GM19395 (cell line): ENCODE measurements at regions not wholly inside any gene's neighbourhood (a gene's known extent, or its start where the extent isn't known, plus 50 kb on each side); places are given as distances from the start of the nearest gene placed in this dataset.
"Not testable (repeated sequence)": the region's sequence is repeated elsewhere in the genome, so short reads cannot be mapped to it uniquely, and the experiment has no call there.

Experiments
- ATAC-seq: cut with Tn5 transposase; IDR thresholded peaks from one replicate; pipeline ENCODE4 v1.9.1; 2021; ENCODE audit warnings: mild to moderate bottlenecking, moderate library complexity; ENCODE audit not compliant: unreplicated experiment

DNA sequence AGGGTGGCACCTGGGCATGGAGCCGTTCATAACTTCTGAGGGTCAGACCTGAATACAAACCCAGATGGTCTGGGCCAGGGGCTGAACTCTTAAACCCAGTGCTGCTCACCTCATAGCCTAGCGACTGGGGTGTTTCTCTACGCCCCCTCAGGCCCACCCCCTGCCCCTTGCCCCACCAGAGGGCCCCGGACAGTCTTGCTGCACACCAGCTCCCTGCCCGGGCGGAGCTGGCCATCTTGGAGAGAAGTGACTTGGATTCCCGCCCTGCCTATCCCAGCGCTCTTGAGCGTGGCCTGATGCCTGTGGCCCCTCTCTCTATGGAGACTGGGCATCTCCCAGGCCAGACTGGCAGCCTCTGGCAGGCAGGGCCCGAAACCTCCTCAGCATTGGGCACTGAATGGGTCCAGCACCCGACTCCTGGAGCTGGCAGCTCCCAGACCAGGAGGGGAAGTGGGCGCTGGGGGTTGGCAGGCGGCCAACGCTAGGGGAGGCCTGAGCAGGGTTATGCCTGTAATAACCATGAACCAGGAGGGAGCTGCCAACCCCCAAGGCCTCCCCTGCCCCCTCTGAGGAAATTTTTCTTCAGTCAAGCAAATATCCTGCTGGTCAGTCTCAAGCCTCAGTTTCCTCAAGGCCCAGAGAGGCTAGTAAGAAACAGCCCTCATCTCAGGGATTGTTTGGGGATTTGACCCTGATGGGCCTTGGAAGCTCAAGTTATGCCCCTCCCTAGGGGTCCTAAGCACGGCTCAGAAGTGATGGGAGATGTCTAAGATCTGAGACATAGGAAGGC is 169.5 kb downstream of the VEGFA start:
- no peak for ATAC-seq

DNA sequence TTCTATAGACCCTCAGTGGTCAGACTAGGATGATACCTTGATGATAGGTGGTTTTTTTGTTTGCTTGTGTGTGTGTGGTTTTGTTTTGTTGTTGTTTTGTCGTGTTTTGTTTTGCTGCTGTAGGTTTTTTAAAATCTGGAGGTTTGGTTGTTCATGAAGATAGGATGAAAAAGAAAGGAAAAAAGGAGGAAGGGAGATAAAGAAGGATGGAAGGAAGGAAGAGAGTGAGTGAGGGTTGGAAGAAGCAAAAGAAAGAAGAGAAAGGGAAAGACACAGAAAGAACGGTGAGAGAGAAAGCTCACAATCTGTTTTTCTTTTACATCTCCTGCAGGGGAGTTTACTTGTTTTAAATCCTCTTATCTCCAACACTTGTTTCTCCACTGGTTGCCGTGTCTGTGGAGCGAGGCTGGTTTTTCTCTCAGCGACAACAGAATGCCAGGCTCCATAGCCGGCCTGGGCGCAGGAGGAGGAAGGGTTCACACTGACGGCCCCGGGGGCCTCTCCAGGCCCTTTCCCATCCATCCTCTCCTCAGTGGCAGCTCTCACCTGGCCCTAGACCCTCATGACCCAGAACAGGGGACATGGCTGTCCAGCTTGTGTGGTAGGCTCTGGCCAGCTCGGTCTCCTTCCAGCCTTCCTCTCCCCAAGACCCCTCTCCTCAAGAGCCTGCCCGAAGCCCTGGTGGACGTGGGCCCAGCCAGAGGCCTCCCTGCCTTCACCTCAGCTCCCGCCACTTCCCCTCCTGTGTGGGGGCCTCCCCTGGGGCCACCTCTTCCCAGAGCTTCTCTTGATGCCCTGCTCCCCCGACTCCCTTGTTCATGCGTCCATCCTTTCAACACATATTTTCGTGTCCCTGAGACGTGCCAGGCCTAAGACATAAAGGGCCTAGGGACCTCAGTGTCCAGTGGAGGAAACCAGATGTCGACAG is 168.4 kb downstream of the VEGFA start:
- no peak for ATAC-seq

- no peak for ATAC-seq
Measured at GRCh38 chr6:43937236-43938177, 167.5 kb downstream of the VEGFA start.

DNA sequence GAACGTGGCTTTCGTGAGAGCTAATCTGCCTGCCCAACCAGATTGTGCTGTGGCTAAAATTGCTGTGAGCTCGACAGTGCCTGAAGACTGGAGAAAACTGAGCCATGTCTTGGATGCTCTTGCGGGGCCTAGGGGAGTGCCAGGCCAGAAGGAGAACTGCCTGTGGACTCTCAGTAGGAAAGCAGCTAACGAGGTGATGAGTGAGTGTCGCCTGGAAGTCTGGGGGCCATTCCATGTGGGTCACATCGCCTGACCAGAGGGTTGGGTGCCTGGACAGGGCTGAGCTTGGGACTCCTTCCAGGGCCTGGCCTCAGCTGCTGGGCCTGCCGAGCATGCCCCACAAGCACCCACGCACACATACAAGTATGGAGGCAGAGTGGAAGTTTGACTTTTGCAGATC is 166.5 kb downstream of the VEGFA start:
- ATAC-seq: no peak

GRCh38 chr6:43935921-43936439 is 166.0 kb downstream of the VEGFA start:
- no peak for ATAC-seq

DNA sequence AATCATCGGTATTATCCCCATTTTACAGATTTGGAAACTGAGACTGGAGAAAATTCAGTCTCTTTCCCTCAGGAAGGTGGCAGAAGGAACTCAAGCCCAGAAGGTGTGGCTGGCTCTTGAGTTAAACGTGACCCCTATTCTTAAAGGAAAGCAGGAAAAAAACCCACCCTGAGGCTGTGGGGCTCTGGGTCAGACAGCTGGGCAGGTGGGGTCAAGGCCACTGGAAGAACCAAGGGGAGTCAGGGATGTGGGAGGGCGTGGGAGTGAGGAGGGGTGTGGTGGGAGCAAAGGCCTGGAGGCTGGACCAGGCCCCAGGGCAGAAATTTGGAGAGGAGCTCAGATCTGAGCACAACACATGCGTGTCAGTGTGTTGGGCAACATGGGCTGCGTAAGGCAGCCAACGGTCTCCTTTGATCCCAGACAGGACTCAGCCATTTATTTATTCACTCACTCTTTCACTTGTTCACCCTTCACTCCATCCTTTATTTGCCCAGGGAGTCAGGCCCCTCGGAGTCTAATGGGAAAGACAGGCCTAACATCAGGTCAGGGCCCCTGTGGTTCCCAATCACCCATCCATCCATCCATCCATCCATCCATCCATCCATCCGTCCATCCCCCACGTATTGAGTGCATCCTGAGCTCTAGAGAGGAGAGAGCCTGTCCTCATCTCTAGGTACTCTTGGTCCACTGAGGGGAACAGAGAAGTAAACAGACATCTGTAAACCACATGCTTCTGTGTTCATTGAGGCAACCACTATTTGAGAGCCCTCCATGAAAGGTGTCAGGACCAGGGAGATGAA is 165.0 kb downstream of the VEGFA start:
- ATAC-seq: no peak

DNA sequence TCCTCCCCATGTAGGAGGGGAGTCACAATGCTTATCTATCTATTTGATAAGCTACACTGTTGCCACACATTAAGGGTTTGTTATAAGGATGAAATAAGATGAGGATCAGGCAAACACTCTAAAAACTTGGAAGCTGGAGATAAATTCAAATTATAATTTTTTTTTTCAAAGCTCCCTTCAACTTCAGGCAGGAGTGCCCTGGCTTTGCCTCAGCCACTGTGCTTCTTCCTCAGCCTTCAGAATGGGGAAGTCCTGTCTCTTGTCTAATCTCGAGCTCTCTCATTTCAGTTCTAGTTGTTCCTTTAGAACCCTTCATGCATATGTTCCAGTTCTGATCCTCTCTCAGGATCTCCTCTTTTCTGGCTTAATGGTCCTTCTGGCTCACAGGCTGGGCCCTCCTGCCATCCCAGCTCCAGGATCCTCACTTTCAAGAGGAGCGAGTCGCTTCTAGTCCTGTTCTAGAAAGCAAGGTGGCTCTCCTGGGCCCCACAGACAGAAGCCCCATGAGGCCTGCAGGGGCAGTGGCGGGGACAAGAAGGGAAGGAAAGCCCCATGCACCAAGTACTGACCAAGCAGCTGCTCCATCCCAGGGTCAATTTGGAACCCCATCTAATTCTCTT is 164.3 kb downstream of the VEGFA start:
- no peak for ATAC-seq

- ATAC-seq: no peak
Measured at GRCh38 chr6:43933148-43933885, 163.3 kb downstream of the VEGFA start.

DNA sequence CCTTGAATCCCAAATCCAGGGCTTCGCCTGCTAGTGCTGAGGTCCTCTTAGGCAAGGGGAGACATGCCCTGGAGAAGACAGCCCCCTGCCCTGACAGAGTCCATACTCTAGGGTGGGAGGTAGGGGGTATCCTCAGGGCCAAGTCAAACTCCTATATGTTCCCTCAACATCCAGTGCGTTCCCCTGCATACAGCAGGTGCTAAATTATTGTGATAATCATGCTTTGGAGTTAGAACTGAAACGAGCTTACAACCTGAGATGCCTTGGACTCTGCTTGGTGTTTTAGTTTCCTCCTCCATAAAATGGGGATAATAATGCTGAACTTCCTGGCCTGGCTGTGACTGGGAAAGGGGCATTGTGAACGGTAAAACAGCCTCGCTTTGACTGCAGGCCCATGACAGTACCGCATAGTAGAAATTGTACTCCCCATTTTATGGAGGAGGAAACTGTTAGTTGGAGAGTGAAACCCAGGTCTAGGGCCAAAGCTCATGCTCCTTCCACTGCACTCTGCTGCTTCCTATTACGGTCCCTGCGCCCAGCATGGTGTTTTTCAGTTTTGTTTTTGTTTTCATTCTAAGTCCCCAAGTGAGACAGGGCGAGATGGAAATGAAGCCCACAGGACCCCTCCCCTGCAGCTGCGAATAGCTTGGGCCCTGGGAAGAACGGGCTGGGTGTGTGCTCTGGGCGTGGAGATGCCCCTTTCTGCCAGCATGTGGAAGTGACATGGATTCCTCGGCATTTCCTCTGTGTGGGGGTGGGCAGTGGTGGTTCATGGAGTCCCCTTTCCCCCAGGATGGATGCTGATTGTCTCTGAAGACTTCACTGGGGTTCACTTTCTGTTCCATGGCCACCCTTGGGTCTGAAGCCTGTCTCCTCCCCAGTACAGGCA is 162.5 kb downstream of the VEGFA start:
- ATAC-seq: no peak

- ATAC-seq: no peak
Measured at GRCh38 chr6:43931201-43931600, 161.2 kb downstream of the VEGFA start.

DNA sequence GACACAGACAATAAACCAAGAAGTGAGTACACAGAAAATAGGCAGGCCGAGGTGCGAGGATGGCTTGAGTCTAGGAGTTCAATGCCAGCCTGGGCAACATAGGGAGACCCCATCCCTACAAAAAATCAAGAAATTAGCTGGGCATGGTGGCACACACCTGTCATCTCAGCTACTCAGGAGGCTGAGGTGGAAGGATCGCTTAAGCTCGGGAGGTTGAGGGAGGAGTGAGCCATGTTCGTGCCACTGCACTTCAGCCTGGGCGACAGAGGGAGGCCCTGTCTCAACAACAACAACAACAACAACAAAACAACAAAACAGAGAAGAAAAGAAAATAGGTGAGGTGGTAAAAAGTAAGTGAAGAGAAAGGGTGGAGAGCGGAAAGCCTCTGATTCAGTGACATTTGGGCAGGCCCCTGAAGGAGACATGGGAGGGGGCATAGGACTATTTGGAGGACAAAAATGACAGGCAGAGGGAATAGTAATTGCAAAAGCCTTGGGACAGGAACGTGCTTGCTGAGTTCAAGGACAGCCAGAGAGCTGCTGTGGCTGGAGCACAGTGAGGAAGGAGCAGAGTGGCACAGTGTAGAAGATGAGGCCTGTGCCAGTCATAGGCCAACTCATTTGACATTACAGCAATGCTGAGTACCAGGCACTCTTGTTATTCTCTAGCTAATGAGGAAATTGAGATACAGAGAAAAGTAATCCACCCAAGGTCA is 160.6 kb downstream of the VEGFA start:
- no peak for ATAC-seq

GRCh38 chr6:43929511-43929910 is 159.5 kb downstream of the VEGFA start:
- no peak for ATAC-seq

DNA sequence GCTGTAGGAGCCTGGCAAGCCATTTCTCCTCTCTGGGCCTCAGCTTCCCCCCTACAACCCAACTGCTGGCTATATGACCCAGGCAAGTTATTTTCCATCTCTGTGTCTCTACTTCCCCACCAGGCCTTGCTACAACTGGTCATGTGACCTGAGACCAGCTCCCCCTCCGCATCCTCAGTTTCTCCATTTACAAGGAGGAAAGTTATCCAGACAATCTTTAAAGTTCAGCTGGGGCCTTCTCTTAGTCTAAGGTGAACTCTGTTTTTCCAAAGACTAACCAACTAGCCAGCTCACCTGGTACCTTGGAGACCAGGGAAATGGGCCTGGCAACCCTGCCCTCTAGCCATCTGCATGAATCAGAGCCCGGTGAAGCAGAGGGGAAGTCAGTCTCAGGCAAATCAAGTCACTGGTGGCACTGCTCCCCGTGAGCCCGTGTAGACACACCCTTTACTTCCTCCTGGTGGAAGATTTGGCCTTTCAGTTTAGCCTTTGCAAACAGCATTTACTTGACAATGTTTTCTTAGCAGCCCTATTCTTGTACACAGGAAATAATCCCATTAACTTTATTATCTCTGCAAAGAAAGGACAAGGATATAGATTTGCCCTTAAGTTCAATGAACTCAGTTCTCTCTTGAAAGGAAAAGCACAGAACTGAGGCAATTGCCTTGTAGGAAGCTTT is 157.7 kb downstream of the VEGFA start:
- ATAC-seq: no peak

GRCh38 chr6:43926634-43927531 is 156.9 kb downstream of the VEGFA start:
- ATAC-seq: no peak

DNA sequence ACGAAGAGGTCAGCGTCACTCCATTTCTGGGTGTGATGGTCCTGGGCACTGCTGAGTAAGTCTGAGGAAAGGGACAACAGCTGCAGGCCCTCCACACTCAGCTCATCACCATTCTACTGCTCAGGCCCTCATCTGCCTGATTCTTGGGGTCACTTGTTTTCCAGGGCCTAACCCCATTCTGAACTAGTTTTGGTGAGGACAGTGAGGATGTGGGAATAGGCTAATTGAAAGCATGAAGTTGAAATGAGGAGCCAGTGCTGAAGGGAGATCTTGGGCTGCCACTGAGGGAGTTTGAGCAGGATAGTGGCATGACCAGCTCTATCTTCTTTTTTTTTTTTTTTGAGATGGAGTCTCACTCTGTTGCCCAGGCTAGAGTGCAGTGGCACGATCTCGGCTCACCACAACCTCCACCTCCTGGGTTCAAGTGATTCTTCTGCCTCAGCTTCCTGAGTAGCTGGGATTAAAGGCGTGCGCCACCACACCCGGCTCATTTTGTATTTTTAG is 155.7 kb downstream of the VEGFA start:
- ATAC-seq: not testable (repeated sequence)
